WTC11 (cell line): ENCODE measurements at regions not wholly inside any gene's neighbourhood (a gene's known extent, or its start where the extent isn't known, plus 50 kb on each side); places are given as distances from the start of the nearest gene placed in this dataset.

Source experiments
- ATAC-seq: fragments of 200-7000 bp; cut with Tn5 transposase; 2 replicates; pipeline ENCODE4 v1.10.0; 2021; ENCODE audit warnings: mild to moderate bottlenecking, moderate library complexity
- CTCF ChIA-PET: fragments of 300-600 bp; sonication (Branson Sonifier 250); formaldehyde crosslinking; loops from one replicate; lab custom pipeline; 2021; ENCODE audit warnings: antibody characterized with exemption; lab: Charles Lee
- POLR2A ChIA-PET: fragments of 350-600 bp; sonication (Branson Sonifier 250); formaldehyde crosslinking; loops from one replicate; lab custom pipeline; 2021; ENCODE audit warnings: antibody characterized with exemption; lab: Charles Lee
- DNase-seq: peaks from one replicate; pipeline ENCODE4 v3.0.0; 2021; ENCODE audit warnings: low spot score
- H3K27ac Mint-ChIP-seq: 2 replicates; pipeline ENCODE4 v1.8.0; 2021; ENCODE audit warnings: mixed read lengths
- H3K27me3 Mint-ChIP-seq: 2 replicates; pipeline ENCODE4 v1.8.0; 2021; ENCODE audit warnings: low read depth, mild to moderate bottlenecking, moderate library complexity, mixed read lengths
- H3K36me3 Mint-ChIP-seq: 2 replicates; pipeline ENCODE4 v1.8.0; 2021; ENCODE audit warnings: mixed read lengths
- H3K4me1 Mint-ChIP-seq: 2 replicates; pipeline ENCODE4 v1.8.0; 2022; ENCODE audit warnings: mixed read lengths
- H3K4me3 Mint-ChIP-seq: 2 replicates; pipeline ENCODE4 v1.8.0; 2021; ENCODE audit warnings: mild to moderate bottlenecking, moderate library complexity, mixed read lengths
- H3K9me3 Mint-ChIP-seq: 2 replicates; pipeline ENCODE4 v1.8.0; 2021; ENCODE audit warnings: mixed read lengths
- ATF1 ChIP-seq: sonication (generic); formaldehyde crosslinking; IDR thresholded peaks from 2 replicates; pipeline ENCODE4 v1.8.1; 2023; ENCODE audit warnings: mild to moderate bottlenecking, moderate library complexity, missing genetic modification reagents
- CBFB ChIP-seq: sonication (generic); formaldehyde crosslinking; IDR thresholded peaks from 2 replicates; pipeline ENCODE4 v1.8.1; 2022; ENCODE audit warnings: mild to moderate bottlenecking, low read depth, missing genetic modification reagents
- CDX4 ChIP-seq: fragments of 250-450 bp; sonication (Bioruptor Pico); IDR thresholded peaks from 2 replicates; pipeline ENCODE4 v1.9.0; 2021; ENCODE audit warnings: moderate library complexity, mild to moderate bottlenecking, inconsistent platforms, borderline replicate concordance
- CREB1 ChIP-seq: sonication (generic); formaldehyde crosslinking; IDR thresholded peaks from 2 replicates; pipeline ENCODE4 v1.8.0; 2023; ENCODE audit warnings: mild to moderate bottlenecking, missing genetic modification reagents
- EMX1 ChIP-seq: fragments of 250-450 bp; sonication (Bioruptor Pico); IDR thresholded peaks from 2 replicates; pipeline ENCODE4 v1.8.0; 2021; ENCODE audit warnings: mild to moderate bottlenecking
- ETV6 ChIP-seq: sonication (generic); formaldehyde crosslinking; IDR thresholded peaks from 2 replicates; pipeline ENCODE4 v1.8.1; 2022; ENCODE audit warnings: mild to moderate bottlenecking, missing genetic modification reagents
- FOXK1 ChIP-seq: sonication (generic); formaldehyde crosslinking; IDR thresholded peaks from 2 replicates; pipeline ENCODE4 v1.8.0; 2022; ENCODE audit warnings: mild to moderate bottlenecking, moderate library complexity, missing genetic modification reagents
- FOXP4 ChIP-seq: sonication (generic); formaldehyde crosslinking; IDR thresholded peaks from 2 replicates; pipeline ENCODE4 v1.8.0; 2022; ENCODE audit warnings: mild to moderate bottlenecking, missing genetic modification reagents
- JAZF1 ChIP-seq: fragments of 250-450 bp; sonication (Bioruptor Pico); IDR thresholded peaks from 2 replicates; pipeline ENCODE4 v1.9.0; 2021; ENCODE audit warnings: moderate library complexity, mild to moderate bottlenecking, inconsistent platforms
- MXD4 ChIP-seq: fragments of 250-450 bp; sonication (Bioruptor Pico); IDR thresholded peaks from 2 replicates; pipeline ENCODE4 v1.8.0; 2021; ENCODE audit warnings: mild to moderate bottlenecking, moderate library complexity, borderline replicate concordance
- MYBL2 ChIP-seq: sonication (generic); formaldehyde crosslinking; IDR thresholded peaks from 2 replicates; pipeline ENCODE4 v1.8.1; 2023; ENCODE audit warnings: mild to moderate bottlenecking, moderate library complexity, missing genetic modification reagents
- NFYB ChIP-seq: sonication (generic); formaldehyde crosslinking; conservative IDR thresholded peaks from 2 replicates; pipeline ENCODE4 v1.8.0; 2022; ENCODE audit warnings: low read depth, missing genetic modification reagents
- NR1H2 ChIP-seq: sonication (generic); formaldehyde crosslinking; IDR thresholded peaks from 2 replicates; pipeline ENCODE4 v1.9.0; 2021; ENCODE audit warnings: mild to moderate bottlenecking, moderate library complexity, missing genetic modification reagents
- RELA ChIP-seq: sonication (generic); formaldehyde crosslinking; IDR thresholded peaks from 2 replicates; pipeline ENCODE4 v1.8.1; 2022; ENCODE audit warnings: missing genetic modification reagents, mild to moderate bottlenecking, borderline replicate concordance
- SMAD3 ChIP-seq: sonication (generic); formaldehyde crosslinking; IDR thresholded peaks from 2 replicates; pipeline ENCODE4 v1.8.0; 2022; ENCODE audit warnings: missing genetic modification reagents, mild to moderate bottlenecking, borderline replicate concordance
- SMAD4 ChIP-seq: sonication (generic); formaldehyde crosslinking; IDR thresholded peaks from 2 replicates; pipeline ENCODE4 v1.8.0; 2022; ENCODE audit warnings: mild to moderate bottlenecking, missing genetic modification reagents
- SOX15 ChIP-seq: fragments of 250-450 bp; sonication (Bioruptor Pico); IDR thresholded peaks from 2 replicates; pipeline ENCODE4 v1.9.0; 2021; ENCODE audit warnings: mild to moderate bottlenecking
- TCF7 ChIP-seq: sonication (generic); formaldehyde crosslinking; IDR thresholded peaks from 2 replicates; pipeline ENCODE4 v1.8.0; 2022; ENCODE audit warnings: mild to moderate bottlenecking, low read depth, missing genetic modification reagents, moderate library complexity
- TEAD4 ChIP-seq: sonication (generic); formaldehyde crosslinking; IDR thresholded peaks from 2 replicates; pipeline ENCODE4 v1.8.0; 2022; ENCODE audit warnings: mild to moderate bottlenecking, missing genetic modification reagents
- ZNF263 ChIP-seq: sonication (generic); formaldehyde crosslinking; IDR thresholded peaks from 2 replicates; pipeline ENCODE4 v1.8.1; 2022; ENCODE audit warnings: low read depth, mild to moderate bottlenecking, moderate library complexity, missing genetic modification reagents
- ZNF396 ChIP-seq: fragments of 250-450 bp; sonication (Bioruptor Pico); IDR thresholded peaks from 2 replicates; pipeline ENCODE4 v1.8.0; 2021; ENCODE audit warnings: mild to moderate bottlenecking, moderate library complexity, borderline replicate concordance
- ZNF423 ChIP-seq: fragments of 250-450 bp; sonication (Bioruptor Pico); IDR thresholded peaks from 2 replicates; pipeline ENCODE4 v2.1.2; 2022; ENCODE audit warnings: mild to moderate bottlenecking, moderate library complexity
- TF ChIP-seq, protein P1 (sequence below): sonication (generic); formaldehyde crosslinking; IDR thresholded peaks from 2 replicates; pipeline ENCODE4 v1.8.1; 2023; ENCODE audit warnings: mild to moderate bottlenecking, missing genetic modification reagents
- TF ChIP-seq, protein P2 (sequence below): sonication (generic); formaldehyde crosslinking; IDR thresholded peaks from 2 replicates; pipeline ENCODE4 v1.8.1; 2023; ENCODE audit warnings: mild to moderate bottlenecking, missing genetic modification reagents, moderate library complexity
- TF ChIP-seq, protein P3 (sequence below): fragments of 250-450 bp; sonication (Bioruptor Pico); IDR thresholded peaks from 2 replicates; pipeline ENCODE4 v1.8.0; 2021; ENCODE audit warnings: mild to moderate bottlenecking
- TF ChIP-seq, protein P4 (sequence below): sonication (generic); formaldehyde crosslinking; IDR thresholded peaks from 2 replicates; pipeline ENCODE4 v1.8.0; 2023; ENCODE audit warnings: missing genetic modification reagents

GRCh38 chr15:91789136-91789535 lies 64.4 kb upstream of the SLCO3A1 start:
- no peaks in the 10 kb centered on the region for H3K9me3 Mint-ChIP-seq
- no peak overlapping the region for H3K4me3 Mint-ChIP-seq
- CTCF ChIA-PET = no interaction called here
- H3K27me3 Mint-ChIP-seq = no peaks in the 10 kb centered on the region; the same call in 1 of the 2 replicates
- no peaks in the 10 kb centered on the region for H3K36me3 Mint-ChIP-seq
- no peak for ATAC-seq
- H3K4me1 Mint-ChIP-seq = no peaks in the 10 kb centered on the region
- DNase-seq = no peak
- no peak for TF ChIP-seq ZNF263 (CRISPR knock-in tag)
- TF ChIP-seq CDX4 = no peak
- no peak for TF ChIP-seq SOX15 (CRISPR knock-in tag)
- no peak for TF ChIP-seq CBFB (CRISPR knock-in tag)
- TF ChIP-seq SMAD4 (CRISPR knock-in tag) = no peak
- no peak for TF ChIP-seq TEAD4
- TF ChIP-seq, protein P1, sequence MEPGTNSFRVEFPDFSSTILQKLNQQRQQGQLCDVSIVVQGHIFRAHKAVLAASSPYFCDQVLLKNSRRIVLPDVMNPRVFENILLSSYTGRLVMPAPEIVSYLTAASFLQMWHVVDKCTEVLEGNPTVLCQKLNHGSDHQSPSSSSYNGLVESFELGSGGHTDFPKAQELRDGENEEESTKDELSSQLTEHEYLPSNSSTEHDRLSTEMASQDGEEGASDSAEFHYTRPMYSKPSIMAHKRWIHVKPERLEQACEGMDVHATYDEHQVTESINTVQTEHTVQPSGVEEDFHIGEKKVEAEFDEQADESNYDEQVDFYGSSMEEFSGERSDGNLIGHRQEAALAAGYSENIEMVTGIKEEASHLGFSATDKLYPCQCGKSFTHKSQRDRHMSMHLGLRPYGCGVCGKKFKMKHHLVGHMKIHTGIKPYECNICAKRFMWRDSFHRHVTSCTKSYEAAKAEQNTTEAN = no peak
- no peak overlapping the region for H3K27ac Mint-ChIP-seq
- POLR2A ChIA-PET = no interaction called here

- DNase-seq (no peak), ATAC-seq (no peak)
- no peak overlapping the region for H3K4me3 Mint-ChIP-seq
- no peaks in the 10 kb centered on the region for H3K4me1 Mint-ChIP-seq
- no peaks in the 10 kb centered on the region for H3K36me3 Mint-ChIP-seq
- no peak for TF ChIP-seq ETV6 (CRISPR knock-in tag)
- TF ChIP-seq, protein P2, sequence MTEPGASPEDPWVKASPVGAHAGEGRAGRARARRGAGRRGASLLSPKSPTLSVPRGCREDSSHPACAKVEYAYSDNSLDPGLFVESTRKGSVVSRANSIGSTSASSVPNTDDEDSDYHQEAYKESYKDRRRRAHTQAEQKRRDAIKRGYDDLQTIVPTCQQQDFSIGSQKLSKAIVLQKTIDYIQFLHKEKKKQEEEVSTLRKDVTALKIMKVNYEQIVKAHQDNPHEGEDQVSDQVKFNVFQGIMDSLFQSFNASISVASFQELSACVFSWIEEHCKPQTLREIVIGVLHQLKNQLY (CRISPR knock-in tag) = no peak
- TF ChIP-seq RELA (CRISPR knock-in tag) = no peak
- TF ChIP-seq CREB1 (CRISPR knock-in tag) = no peak
- TF ChIP-seq, protein P3, sequence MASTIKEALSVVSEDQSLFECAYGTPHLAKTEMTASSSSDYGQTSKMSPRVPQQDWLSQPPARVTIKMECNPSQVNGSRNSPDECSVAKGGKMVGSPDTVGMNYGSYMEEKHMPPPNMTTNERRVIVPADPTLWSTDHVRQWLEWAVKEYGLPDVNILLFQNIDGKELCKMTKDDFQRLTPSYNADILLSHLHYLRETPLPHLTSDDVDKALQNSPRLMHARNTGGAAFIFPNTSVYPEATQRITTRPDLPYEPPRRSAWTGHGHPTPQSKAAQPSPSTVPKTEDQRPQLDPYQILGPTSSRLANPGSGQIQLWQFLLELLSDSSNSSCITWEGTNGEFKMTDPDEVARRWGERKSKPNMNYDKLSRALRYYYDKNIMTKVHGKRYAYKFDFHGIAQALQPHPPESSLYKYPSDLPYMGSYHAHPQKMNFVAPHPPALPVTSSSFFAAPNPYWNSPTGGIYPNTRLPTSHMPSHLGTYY (CRISPR knock-in tag) = no peak
- TF ChIP-seq EMX1 (CRISPR knock-in tag) = no peak
- TF ChIP-seq, protein P4, sequence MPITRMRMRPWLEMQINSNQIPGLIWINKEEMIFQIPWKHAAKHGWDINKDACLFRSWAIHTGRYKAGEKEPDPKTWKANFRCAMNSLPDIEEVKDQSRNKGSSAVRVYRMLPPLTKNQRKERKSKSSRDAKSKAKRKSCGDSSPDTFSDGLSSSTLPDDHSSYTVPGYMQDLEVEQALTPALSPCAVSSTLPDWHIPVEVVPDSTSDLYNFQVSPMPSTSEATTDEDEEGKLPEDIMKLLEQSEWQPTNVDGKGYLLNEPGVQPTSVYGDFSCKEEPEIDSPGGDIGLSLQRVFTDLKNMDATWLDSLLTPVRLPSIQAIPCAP (CRISPR knock-in tag) = no peak
- TF ChIP-seq SMAD3 = no peak
- no peak for TF ChIP-seq ZNF396 (CRISPR knock-in tag)
- no peak for TF ChIP-seq NR1H2 (CRISPR knock-in tag)
- TF ChIP-seq SMAD4 (CRISPR knock-in tag) = no peak
- TF ChIP-seq FOXP4 = no peak
- TF ChIP-seq FOXK1 (CRISPR knock-in tag) = no peak
- TF ChIP-seq MXD4 (CRISPR knock-in tag) = no peak
- no peak for TF ChIP-seq NFYB (CRISPR knock-in tag)
- no peak for TF ChIP-seq ZNF423 (CRISPR knock-in tag)
- TF ChIP-seq MYBL2 = no peak
- TF ChIP-seq ATF1 (CRISPR knock-in tag) = no peak
- TF ChIP-seq JAZF1 (CRISPR knock-in tag) = no peak
- TF ChIP-seq TCF7 (CRISPR knock-in tag) = no peak
- CTCF ChIA-PET = interaction anchor here (1.7 kb wide), 1 partner anchor 85 kb away, joined by 7 read pairs; no protein-coding TSS in a partner anchor
- H3K27me3 Mint-ChIP-seq = no peaks in the 10 kb centered on the region; the same call in 1 of the 2 replicates
- POLR2A ChIA-PET = no interaction called here
- H3K27ac Mint-ChIP-seq = no peak overlapping the region
- no peaks in the 10 kb centered on the region for H3K9me3 Mint-ChIP-seq
Observed at GRCh38 chr15:91790836-91791235, 62.7 kb upstream of the SLCO3A1 start.
